K562 (cell line): ENCODE measurements at regions not wholly inside any gene's neighbourhood (a gene's known extent, or its start where the extent isn't known, plus 50 kb on each side); places are given as distances from the start of the nearest gene placed in this dataset.

Experiments used
- ATAC-seq: fragments of 200-7000 bp; cut with Tn5 transposase; 3 replicates; pipeline ENCODE4 v1.9.1; 2020; ENCODE audit warnings: moderate library complexity
- BruUV-seq: library from RNA; stranded (reverse); fragments of 400-500 nt; replicated peaks from 2 replicates; lab custom pipeline; 2021; lab: Mats Ljungman, UMichigan
- CTCF ChIA-PET: fragments of 300-600 bp; formaldehyde crosslinking; extraction: SDS; loops from one replicate; lab custom pipeline; 2021; ENCODE audit warnings: low intra/inter-chr PET ratio; lab: Yijun Ruan, JAX
- POLR2A ChIA-PET: fragments of 300-600, 350-650 bp; sonication (Branson Sonifier 250); formaldehyde crosslinking; extraction: SDS; loops from one replicate; lab custom pipeline; 2021; ENCODE audit warnings: antibody characterized with exemption, inconsistent platforms; lab: Yijun Ruan, JAX
- DNase-seq, 4 experiments: peaks; one replicate each; pipeline versions ENCODE4 v3.0.0 to v3.0.0-alpha.2; 2011 to 2018; ENCODE audit warnings: low spot score in 3 of 4, mixed read lengths in 3 of 4; ENCODE audit errors: extremely low read depth in 1 of 4
- FAIRE-seq: peaks from 2 replicates; lab custom pipeline; 2011; peaks lifted over from hg19 to GRCh38; lab: Jason Lieb, UNC
- H2AFZ ChIP-seq: 2 replicates; pipeline ENCODE4 v1.6.0; 2011; ENCODE audit warnings: low read depth, low read length, control low read depth, inconsistent platforms
- H3K27ac ChIP-seq: fragments of 200-600 bp; 3 replicates; pipeline ENCODE4 v1.8.0; 2011; ENCODE audit warnings: low read depth, mild to moderate bottlenecking, control low read depth, inconsistent platforms, low read length, moderate library complexity, mixed read lengths; ENCODE audit errors: extremely low read depth
- H3K27me3 ChIP-seq, 2 experiments: fragments of 300-600 bp in 1 of 2; 2 replicates in 1 of 2; 3 replicates in 1 of 2; pipeline versions ENCODE4 v1.6.0 to v1.8.0; 2011; ENCODE audit warnings: inconsistent platforms in 2 of 2, low read length in 2 of 2, mild to moderate bottlenecking in 1 of 2, mixed read lengths in 1 of 2, moderate library complexity in 1 of 2; ENCODE audit not compliant: control insufficient read depth in 2 of 2, insufficient read depth in 2 of 2
- H3K36me3 ChIP-seq: fragments of 300-600 bp; 3 replicates; pipeline ENCODE4 v1.8.0; 2011; ENCODE audit warnings: mild to moderate bottlenecking, low read length, inconsistent platforms; ENCODE audit not compliant: control insufficient read depth, insufficient read depth
- H3K4me1 ChIP-seq, 2 experiments: fragments of 200-600 bp in 1 of 2; replicated peaks in 1 of 2; 2 replicates in 1 of 2; 3 replicates in 1 of 2; pipeline versions ENCODE4 v1.5.1 to v1.8.0; 2011; ENCODE audit warnings: inconsistent platforms in 2 of 2, low read length in 2 of 2, mild to moderate bottlenecking in 1 of 2, mixed read lengths in 1 of 2, moderate library complexity in 1 of 2; ENCODE audit not compliant: control insufficient read depth in 2 of 2, insufficient read depth in 2 of 2
- H3K4me2 ChIP-seq: 2 replicates; pipeline ENCODE4 v1.6.1; 2011; ENCODE audit warnings: low read length, control low read depth, inconsistent platforms, mixed read lengths; ENCODE audit not compliant: insufficient read depth
- H3K4me3 ChIP-seq: fragments of 200-600 bp; sonication (generic), shearing (Covaris generic); 2 replicates; pipeline ENCODE4 v1.5.1; 2016; ENCODE audit warnings: control low read depth, inconsistent platforms
- H3K79me2 ChIP-seq: fragments of 200-600 bp; 3 replicates; pipeline ENCODE4 v1.8.0; 2011; ENCODE audit warnings: low read length, inconsistent platforms; ENCODE audit not compliant: control insufficient read depth, insufficient read depth
- H3K9ac ChIP-seq, 2 experiments: 2 replicates each; pipeline versions ENCODE4 v1.6.0 to v1.6.1; 2011; ENCODE audit warnings: low read depth in 2 of 2, low read length in 2 of 2, control low read depth in 1 of 2, inconsistent platforms in 1 of 2, mild to moderate bottlenecking in 1 of 2, mixed read lengths in 1 of 2; ENCODE audit not compliant: insufficient read depth in 1 of 2
- H3K9me1 ChIP-seq: one replicate; pipeline ENCODE4 v1.6.0; 2011; ENCODE audit warnings: inconsistent platforms, mild to moderate bottlenecking, low read length, moderate library complexity; ENCODE audit not compliant: control insufficient read depth, insufficient read depth
- H3K9me3 ChIP-seq: replicated peaks from 2 replicates; pipeline ENCODE4 v1.5.1; 2011; ENCODE audit warnings: low read depth, low read length, inconsistent platforms; ENCODE audit not compliant: control insufficient read depth, insufficient read depth
- H4K20me1 ChIP-seq: replicated peaks from 2 replicates; pipeline ENCODE4 v1.6.1; 2011; ENCODE audit warnings: low read length, inconsistent platforms, mixed read lengths; ENCODE audit not compliant: control insufficient read depth, insufficient read depth
- CEBPB ChIP-seq: fragments of 450-650 bp; IDR thresholded peaks from 2 replicates; pipeline ENCODE4 v1.6.1; 2016; ENCODE audit warnings: missing genetic modification characterization, missing compliant biosample characterization
- MAFG ChIP-seq: fragments of 450-650 bp; conservative IDR thresholded peaks from 2 replicates; pipeline ENCODE4 v1.6.1; 2016; ENCODE audit warnings: missing genetic modification characterization, missing compliant biosample characterization
- ZNF316 ChIP-seq: fragments of 450-650 bp; IDR thresholded peaks from 2 replicates; pipeline ENCODE4 v1.6.1; 2016
- WGBS: fragments of 100-300 bp; shearing (Covaris generic); methylation state at CpG from one replicate; pipeline ENCODE4 v1.1.6; 2016; ENCODE audit warnings: low coverage, mixed read lengths; ENCODE audit not compliant: insufficient coverage; ENCODE audit errors: missing lambda C conversion rate; 5-methylcytosine and 5-hydroxymethylcytosine counted together
- in situ Hi-C: fragments of 300-500 bp; cut with MboI; formaldehyde crosslinking; loops from 4 replicates; pipeline ENCODE4 v1.15.0; 2018; ENCODE audit warnings: inconsistent platforms, mixed read lengths
- intact Hi-C: fragments of 100-400 bp; cut with micrococcal nuclease; formaldehyde crosslinking; loops from 2 replicates; pipeline ENCODE4 v1.14.2; 2022
- TF ChIP-seq, protein P1 (sequence below): sonication (generic); formaldehyde crosslinking; IDR thresholded peaks from 2 replicates; pipeline ENCODE4 v1.8.0; 2022; ENCODE audit warnings: mild to moderate bottlenecking, missing genetic modification reagents
- TF ChIP-seq, protein P2 (sequence below): fragments of 250-450 bp; sonication (Bioruptor Pico); IDR thresholded peaks from 2 replicates; pipeline ENCODE4 v1.8.0; 2022; ENCODE audit warnings: inconsistent platforms

DNA sequence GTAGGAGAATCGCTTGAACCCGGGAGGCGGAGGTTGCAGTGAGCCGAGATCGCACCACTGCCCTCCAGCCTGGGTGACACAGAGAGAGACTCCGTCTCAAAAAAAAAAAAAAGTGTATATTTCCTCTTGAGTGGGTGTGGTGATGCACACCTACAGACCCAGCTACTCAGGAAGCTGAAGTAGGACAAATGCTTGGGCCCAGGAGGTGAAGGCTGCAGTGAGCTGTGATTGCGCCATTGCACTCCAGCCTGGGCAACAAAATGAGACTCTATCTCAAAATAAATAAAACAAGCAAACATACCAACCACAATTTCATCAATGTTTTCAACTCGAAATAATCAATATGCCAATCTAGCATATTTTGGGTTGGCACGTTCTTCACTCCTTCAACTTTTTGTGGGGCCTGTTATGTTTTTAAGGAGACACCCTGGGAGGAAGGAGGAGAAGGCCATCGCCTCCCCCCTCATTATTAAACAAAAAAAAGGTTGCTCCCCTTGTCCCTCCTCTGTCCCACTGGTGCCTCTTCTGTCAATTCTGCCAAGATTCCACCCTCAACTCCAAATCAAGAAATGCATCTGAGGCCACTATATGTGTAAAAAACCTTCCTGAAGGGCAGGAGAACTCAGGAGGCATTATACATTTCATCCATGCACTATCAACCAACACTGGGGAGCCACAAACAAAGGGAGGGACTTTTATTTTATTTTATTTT lies 52.4 kb upstream of the ATF7IP2 start:
- ChIA-PET POLR2A (interaction anchor here (0.5 kb wide), 1 partner anchor 147 kb away, joined by 3 read pairs; no protein-coding TSS in a partner anchor), CTCF (no interaction called here)
- Histone ChIP-seq H3K36me3 (no peaks in the 10 kb centered on the region), H3K4me2 (no peak overlapping the region), H3K9me3 (peaks cover 1% of the 10 kb centered on the region; the same call in 1 of the 2 replicates), H3K27ac (no peak overlapping the region), H3K4me1 (peaks cover 0 to 4% of the 10 kb centered on the region in 2 experiments; a peak in 2 of 5 replicates), H2AFZ (no peak overlapping the region), H4K20me1 (no peaks in the 10 kb centered on the region), H3K9me1 (no peaks in the 10 kb centered on the region), H3K4me3 (no peak overlapping the region), H3K79me2 (no peaks in the 10 kb centered on the region), H3K27me3 (no peaks in the 10 kb centered on the region), H3K9ac (no peak overlapping the region)
- intact Hi-C loops = no loop called here
- ATAC-seq (no peak), DNase-seq (no peak), FAIRE-seq (no peak)
- in situ Hi-C loops = no loop called here
- TF ChIP-seq MAFG (tag) = no peak
- TF ChIP-seq ZNF316 = peak; percentile 44
- TF ChIP-seq, protein P1, sequence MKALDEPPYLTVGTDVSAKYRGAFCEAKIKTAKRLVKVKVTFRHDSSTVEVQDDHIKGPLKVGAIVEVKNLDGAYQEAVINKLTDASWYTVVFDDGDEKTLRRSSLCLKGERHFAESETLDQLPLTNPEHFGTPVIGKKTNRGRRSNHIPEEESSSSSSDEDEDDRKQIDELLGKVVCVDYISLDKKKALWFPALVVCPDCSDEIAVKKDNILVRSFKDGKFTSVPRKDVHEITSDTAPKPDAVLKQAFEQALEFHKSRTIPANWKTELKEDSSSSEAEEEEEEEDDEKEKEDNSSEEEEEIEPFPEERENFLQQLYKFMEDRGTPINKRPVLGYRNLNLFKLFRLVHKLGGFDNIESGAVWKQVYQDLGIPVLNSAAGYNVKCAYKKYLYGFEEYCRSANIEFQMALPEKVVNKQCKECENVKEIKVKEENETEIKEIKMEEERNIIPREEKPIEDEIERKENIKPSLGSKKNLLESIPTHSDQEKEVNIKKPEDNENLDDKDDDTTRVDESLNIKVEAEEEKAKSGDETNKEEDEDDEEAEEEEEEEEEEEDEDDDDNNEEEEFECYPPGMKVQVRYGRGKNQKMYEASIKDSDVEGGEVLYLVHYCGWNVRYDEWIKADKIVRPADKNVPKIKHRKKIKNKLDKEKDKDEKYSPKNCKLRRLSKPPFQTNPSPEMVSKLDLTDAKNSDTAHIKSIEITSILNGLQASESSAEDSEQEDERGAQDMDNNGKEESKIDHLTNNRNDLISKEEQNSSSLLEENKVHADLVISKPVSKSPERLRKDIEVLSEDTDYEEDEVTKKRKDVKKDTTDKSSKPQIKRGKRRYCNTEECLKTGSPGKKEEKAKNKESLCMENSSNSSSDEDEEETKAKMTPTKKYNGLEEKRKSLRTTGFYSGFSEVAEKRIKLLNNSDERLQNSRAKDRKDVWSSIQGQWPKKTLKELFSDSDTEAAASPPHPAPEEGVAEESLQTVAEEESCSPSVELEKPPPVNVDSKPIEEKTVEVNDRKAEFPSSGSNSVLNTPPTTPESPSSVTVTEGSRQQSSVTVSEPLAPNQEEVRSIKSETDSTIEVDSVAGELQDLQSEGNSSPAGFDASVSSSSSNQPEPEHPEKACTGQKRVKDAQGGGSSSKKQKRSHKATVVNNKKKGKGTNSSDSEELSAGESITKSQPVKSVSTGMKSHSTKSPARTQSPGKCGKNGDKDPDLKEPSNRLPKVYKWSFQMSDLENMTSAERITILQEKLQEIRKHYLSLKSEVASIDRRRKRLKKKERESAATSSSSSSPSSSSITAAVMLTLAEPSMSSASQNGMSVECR = no peak
- TF ChIP-seq, protein P2, sequence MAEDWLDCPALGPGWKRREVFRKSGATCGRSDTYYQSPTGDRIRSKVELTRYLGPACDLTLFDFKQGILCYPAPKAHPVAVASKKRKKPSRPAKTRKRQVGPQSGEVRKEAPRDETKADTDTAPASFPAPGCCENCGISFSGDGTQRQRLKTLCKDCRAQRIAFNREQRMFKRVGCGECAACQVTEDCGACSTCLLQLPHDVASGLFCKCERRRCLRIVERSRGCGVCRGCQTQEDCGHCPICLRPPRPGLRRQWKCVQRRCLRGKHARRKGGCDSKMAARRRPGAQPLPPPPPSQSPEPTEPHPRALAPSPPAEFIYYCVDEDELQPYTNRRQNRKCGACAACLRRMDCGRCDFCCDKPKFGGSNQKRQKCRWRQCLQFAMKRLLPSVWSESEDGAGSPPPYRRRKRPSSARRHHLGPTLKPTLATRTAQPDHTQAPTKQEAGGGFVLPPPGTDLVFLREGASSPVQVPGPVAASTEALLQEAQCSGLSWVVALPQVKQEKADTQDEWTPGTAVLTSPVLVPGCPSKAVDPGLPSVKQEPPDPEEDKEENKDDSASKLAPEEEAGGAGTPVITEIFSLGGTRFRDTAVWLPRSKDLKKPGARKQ (CRISPR knock-in tag) = no peak
- TF ChIP-seq CEBPB (tag) = peak; percentile 40; the same call in 1 of the 2 replicates
- BruUV-seq = no TSS peak
- WGBS = 85% methylated on average over 8 of the region's 10 CpGs
